ENCODE measurements at regions not wholly inside any gene's neighbourhood (a gene's known extent, or its start where the extent isn't known, plus 50 kb on each side); places are given as distances from the start of the nearest gene placed in this dataset.
A peak's percentile ranks its signal among the peaks of the same experiment; 100 is the strongest.
"Not testable (repeated sequence)": the region's sequence is repeated elsewhere in the genome, so short reads cannot be mapped to it uniquely, and the experiment has no call there.

- DNase-seq, result not testable (repeated sequence)
Observed at GRCh38 chr21:9026729-9027416, 1494.5 kb upstream of the TPTE start.

DNA sequence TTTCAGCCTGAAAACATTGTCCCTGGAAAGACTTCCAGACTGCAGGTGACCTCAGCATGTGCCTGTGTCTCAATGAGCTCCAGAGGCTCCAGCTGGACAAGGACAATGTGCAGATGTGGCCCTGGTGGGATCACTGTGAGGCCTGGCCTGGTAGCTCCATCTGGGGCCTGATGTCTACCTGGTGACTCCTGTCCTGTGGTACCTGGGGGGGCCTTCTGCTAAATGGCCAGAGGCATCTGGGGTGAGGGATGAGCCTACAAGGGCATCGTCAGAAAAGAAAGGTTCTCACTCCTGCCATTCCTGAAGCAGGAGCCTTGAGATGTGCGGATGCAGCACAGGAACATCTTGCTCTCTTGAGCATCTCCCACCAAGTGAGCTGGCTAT, 1494.0 kb upstream of the TPTE start:
- not testable (repeated sequence) for DNase-seq

GRCh38 chr21:9028624-9029431, 1492.6 kb upstream of the TPTE start:
- not testable (repeated sequence) for DNase-seq

DNA sequence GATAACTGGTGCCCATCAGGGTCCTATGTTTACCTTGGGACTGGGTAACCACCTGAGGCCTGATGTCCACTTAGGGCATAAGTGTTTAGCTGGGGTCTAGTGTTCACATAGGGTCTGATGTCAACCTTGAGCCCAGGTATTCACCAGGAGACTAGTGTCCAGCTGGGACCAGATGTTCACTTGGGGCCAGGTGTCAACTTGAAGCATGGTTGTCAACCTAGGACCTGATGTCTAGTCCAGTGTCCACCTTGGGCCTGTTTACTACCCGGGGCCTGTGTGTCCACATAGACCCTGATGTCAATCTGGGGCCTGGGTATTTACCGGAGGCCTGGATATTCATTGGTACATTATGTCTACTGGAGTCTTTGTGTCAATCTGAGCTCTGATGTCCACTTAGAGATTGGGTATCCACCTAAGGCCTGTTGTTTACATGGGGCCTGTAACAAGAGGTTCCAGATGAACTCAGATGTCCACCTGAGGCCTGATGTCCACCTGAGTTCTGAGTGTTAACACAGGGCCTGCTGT, 1491.2 kb upstream of the TPTE start:
- DNase-seq, result not testable (repeated sequence)

DNA sequence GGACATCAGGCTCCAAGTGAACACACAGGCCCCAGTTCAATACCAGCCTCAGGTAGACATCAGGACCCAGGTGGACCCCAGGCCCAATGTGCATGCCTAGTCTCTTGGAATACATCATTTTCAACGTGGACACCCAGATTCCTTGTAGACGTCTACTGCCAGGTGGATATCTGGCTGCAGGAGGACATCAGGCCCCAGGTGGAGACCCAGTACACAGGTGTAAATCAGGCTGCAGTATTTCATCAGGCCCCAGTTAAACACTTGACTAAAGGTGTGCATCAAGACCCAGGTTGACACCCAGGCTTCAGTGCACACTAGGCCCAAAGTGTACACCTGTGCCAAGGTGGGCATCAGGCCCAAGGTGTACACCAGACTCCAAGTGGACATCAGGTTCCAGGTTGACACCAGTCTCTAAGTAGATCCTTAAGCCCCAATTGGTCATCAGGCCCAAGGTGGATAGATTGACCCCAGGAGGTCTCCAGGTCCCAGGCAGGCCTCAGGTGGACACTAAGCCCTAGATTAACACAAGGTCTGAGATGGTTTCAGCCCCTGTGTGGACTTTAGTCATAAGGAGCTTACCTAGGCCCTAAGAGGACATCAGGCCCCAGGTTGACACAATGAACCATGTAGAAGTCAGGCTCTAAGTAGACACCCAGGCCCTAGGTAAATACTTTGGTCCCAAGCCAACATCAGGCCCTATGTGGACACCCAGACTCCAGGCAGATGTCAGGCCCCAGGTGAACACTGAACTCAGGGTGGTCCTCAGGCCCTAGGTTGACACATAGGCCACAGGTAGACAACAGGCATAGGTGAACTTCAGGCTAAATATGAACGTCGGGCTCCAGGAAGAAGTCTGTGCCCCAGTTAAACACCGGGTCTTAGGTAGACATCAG, 1489.7 kb upstream of the TPTE start:
- not testable (repeated sequence) for DNase-seq

GRCh38 chr21:9032547-9032946, 1488.8 kb upstream of the TPTE start:
- DNase-seq, result not testable (repeated sequence)

- DNase-seq, result not testable (repeated sequence)
Observed at GRCh38 chr21:9033295-9033694, 1488.1 kb upstream of the TPTE start.

DNA sequence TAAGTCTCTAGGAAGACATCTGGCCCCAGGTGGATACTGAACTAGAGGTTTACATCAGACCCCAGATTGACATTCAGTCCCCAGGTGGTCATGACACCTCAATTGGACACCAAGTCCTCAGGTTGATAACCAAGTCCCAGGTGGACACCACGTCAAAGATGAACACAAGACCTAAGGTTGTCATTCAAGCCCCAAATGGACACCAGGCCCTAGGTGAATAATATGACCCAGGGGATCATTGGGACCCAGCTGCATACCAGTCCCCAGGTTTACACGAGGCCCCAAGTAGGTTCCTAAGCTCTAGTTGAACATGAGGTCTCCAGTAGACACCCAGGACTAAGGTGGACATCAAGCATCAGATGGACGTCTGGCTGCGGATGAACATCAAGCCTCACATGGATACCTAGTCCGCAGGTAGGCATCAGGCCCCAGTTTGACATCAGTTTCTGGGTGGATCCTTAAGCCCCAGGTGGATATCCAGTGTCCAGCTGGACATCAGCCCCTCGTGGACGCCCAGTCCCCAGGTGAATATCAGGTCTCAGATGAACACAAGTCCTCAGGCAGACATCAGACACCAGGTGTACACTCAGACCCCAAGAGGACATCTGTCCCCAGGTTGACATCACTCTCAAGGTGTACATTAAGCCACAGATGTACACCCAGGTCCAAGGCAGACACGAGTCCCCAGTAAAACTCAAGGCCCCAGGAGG, 1486.7 kb upstream of the TPTE start:
- not testable (repeated sequence) for DNase-seq

DNA sequence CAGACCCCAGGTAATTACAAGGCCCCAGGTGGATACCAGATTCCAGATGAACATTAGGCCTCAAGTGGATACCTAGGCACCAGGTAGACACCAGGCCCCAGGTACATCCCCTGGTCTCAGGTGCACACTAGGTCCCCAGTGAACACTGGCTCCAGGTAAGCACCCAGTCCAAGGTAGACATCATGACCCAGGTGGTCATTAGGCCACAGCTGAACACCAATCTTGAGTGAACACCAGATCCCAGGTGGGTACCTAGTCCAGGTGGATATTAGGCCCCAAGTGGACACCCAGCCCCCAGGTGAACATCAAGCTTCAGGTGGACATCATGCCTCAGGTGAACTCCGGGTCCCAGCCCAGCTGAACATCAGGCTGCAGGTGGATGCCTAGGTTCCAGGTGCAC, 1486.2 kb upstream of the TPTE start:
- DNase-seq, result not testable (repeated sequence)

- not testable (repeated sequence) for DNase-seq
Observed at GRCh38 chr21:9035970-9036369, 1485.4 kb upstream of the TPTE start.

GRCh38 chr21:9036966-9037587, 1484.3 kb upstream of the TPTE start:
- DNase-seq, result not testable (repeated sequence)

DNA sequence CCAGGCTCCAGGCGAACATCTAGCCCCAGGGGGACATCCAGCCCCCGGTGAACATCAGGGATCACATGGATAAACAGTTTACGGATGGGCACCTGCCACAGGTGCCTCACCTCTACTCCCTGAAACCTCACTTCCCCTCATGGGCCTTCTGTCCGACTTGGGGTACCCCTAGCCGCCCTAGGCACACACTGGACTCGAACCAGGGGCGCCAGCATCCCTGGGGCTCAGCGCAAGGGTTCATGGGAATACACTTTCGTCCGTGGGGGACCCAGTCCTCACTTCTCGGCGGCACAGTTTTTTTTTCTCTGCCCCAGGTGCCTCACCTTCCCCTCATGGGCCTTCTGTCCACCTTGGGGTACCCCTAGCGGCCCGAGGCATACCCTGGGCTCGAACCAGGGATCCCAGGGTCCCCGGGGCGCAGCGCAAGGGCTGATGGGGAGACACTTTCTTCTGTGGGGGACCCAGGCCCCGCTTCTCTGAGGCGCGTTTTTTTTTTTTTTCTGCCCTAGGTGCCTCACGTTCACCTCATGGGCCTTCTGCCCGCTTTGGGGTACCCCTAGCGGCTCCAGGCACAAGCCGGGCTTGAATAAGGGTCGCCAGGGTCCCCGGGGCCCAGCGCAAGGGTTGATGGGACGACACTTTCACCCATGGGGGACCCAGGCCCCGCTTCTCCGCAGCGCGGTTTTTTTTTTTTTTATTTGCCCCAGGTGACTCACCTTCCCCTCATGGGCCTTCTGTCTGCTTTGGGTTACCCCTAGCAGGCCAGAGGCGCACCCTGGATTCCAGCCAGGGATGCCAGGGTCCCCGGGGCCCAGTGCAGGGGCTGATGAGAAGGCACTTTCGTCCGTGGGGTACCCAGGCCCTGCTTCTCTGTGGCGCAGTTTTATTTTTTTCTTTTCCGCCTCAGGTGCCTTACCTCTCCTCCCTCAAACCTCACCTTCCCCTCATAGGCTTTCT, 1483.5 kb upstream of the TPTE start:
- DNase-seq, result not testable (repeated sequence)

DNA sequence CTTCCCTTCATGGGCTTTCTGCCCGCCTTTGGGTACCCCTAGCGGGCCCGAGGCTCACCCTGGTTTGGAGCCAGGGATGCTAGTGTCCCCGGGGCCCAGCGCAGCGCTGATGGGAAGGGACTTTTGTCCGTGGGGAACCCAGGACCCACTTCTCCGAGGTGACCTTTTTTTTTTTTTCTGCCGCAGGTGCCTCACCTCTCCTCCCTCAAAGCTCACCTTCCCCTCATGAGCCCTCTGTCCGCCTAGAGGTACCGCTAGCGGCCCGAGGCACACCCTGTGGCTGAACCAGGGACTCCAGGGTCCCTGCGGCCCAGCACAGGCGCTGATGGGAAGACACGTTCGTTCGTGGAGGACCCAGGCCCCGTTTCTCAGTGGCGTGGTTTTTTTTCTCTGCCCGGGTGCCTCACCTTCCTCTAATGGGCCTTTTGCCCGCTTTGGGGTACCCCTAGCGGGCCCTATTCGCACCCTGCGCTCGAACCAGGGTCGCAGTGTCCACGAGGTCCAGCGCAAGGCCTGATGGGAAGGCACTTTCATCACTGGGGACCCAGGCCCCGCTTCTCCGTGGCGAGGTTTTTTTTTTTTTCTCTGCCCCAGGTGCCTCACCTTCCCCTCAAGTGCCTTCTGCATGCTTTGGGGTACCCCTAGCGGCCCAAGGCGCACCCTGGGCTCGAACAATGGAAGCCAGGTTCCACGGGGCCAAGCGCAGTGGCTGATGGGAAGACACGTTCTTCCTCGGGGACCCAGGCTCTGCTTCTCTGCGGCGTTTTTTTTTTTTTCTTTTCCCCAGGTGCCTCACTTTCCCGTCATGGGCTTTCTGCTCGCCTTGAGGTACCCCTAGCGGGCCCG, 1481.6 kb upstream of the TPTE start:
- DNase-seq, result not testable (repeated sequence)

- DNase-seq, result not testable (repeated sequence)
Observed at GRCh38 chr21:9040406-9040805, 1481.0 kb upstream of the TPTE start.

DNA sequence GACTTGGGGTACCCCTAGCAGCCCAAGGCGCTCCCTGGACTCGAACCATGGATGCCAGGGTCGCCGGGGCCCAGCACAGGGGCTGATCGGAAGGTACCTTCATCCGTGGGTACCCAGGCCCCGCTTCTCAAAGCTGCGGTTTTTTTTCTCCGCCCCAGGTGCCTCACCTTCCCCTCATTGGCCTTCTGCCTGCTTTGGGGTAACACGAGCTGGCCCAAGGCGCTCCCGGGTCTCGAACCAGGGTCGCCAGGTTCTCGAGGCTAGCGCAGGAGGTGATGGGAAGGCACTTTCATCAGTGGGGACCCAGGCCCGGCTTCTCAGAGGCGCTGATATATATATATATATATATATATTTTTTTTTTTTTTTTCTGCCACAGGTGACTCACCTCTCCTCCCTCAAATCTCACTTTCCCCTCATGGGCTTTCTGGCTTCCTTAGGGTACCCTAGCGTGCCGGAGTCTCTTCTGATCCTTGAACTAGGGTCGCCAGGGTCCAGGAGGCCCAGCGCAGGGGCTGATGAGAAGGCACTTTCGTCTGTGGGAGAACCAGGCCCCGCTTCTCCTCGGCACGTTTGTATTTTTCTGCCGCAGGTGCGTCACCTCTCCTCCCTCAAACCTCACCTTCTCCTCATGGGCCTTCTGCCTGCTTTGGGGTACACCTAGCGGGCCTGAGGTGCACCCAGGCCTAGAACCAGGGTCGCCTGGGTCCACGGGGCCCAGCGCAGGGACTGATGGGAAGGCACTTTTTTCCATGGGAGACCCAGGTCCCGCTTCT, 1480.0 kb upstream of the TPTE start:
- not testable (repeated sequence) for DNase-seq

GRCh38 chr21:9043089-9043488, 1478.3 kb upstream of the TPTE start:
- DNase-seq, result peak in 1 of 3 experiments; percentile 52

- not testable (repeated sequence) for DNase-seq
Observed at GRCh38 chr21:9046870-9047269, 1474.5 kb upstream of the TPTE start.

DNA sequence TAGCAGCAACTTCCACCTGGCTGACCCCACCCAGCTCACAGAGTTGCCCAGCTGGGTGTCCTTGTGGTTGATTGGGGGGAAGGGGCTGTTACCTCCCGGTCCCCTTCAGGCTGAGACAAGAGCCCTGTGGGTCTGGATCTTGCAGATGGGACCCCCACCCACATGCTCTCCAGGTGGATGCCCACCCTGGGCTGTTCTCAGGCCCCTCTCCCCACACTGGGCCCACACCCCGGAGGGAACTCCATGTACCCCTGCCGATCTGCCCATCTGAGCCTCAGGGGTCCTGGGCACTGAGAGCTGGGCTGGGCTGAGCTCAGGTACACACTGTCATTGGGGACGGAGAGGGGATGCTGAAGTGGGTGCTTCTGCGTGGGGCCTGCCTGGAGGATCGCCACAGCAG, 1453.9 kb upstream of the TPTE start:
- DNase-seq, result not testable (repeated sequence)

- not testable (repeated sequence) for DNase-seq
Observed at GRCh38 chr21:9068622-9069021, 1452.8 kb upstream of the TPTE start.
